KMS-11 (cell line): ENCODE measurements at regions not wholly inside any gene's neighbourhood (a gene's known extent, or its start where the extent isn't known, plus 50 kb on each side); places are given as distances from the start of the nearest gene placed in this dataset.

Source experiments
- H2AFZ ChIP-seq: fragments of 200-600 bp; sonication (generic); 2 replicates; pipeline ENCODE4 v1.6.1; 2016; ENCODE audit warnings: antibody characterized with exemption, mixed run types, low read depth
- H3K27ac ChIP-seq: fragments of 200-600 bp; sonication (generic); 2 replicates; pipeline ENCODE4 v1.6.1; 2016; ENCODE audit warnings: mild to moderate bottlenecking, mixed run types
- H3K27me3 ChIP-seq: fragments of 200-600 bp; sonication (generic); 2 replicates; pipeline ENCODE4 v1.6.1; 2017; ENCODE audit warnings: mild to moderate bottlenecking, low read depth, mixed run types, moderate library complexity; ENCODE audit not compliant: insufficient read depth
- H3K36me3 ChIP-seq: fragments of 200-600 bp; sonication (generic); 2 replicates; pipeline ENCODE4 v1.6.1; 2017; ENCODE audit warnings: mild to moderate bottlenecking, mixed run types; ENCODE audit not compliant: insufficient read depth
- H3K4me1 ChIP-seq: fragments of 200-600 bp; sonication (generic); 2 replicates; pipeline ENCODE4 v1.6.1; 2016; ENCODE audit warnings: mild to moderate bottlenecking, low read depth, mixed run types; ENCODE audit not compliant: poor library complexity, severe bottlenecking
- H3K4me2 ChIP-seq: fragments of 200-600 bp; sonication (generic); 2 replicates; pipeline ENCODE4 v1.7.0; 2016; ENCODE audit warnings: mild to moderate bottlenecking, mixed run types
- H3K4me3 ChIP-seq: fragments of 200-600 bp; sonication (generic); IDR thresholded peaks from 2 replicates; pipeline ENCODE4 v1.6.1; 2017; ENCODE audit warnings: low read depth, low read length, mixed read lengths; ENCODE audit not compliant: insufficient read depth
- H3K79me2 ChIP-seq: fragments of 200-600 bp; sonication (generic); 2 replicates; pipeline ENCODE4 v1.6.1; 2016; ENCODE audit warnings: low read depth, mixed run types; ENCODE audit not compliant: insufficient read depth
- H3K9ac ChIP-seq: fragments of 200-600 bp; sonication (generic); 2 replicates; pipeline ENCODE4 v1.6.1; 2016; ENCODE audit warnings: mild to moderate bottlenecking, mixed run types
- H4K20me1 ChIP-seq: fragments of 200-600 bp; sonication (generic); 2 replicates; pipeline ENCODE4 v1.6.1; 2016; ENCODE audit warnings: mild to moderate bottlenecking, mixed run types; ENCODE audit not compliant: insufficient read depth
- CTCF ChIP-seq: fragments of 200-600 bp; sonication (generic); conservative IDR thresholded peaks from 2 replicates; pipeline ENCODE4 v1.6.1; 2017; ENCODE audit warnings: low read depth, mild to moderate bottlenecking, antibody characterized with exemption, low read length, moderate library complexity, mixed read lengths

- Histone ChIP-seq H3K4me1 (no peaks in the 10 kb centered on the region), H3K79me2 (no peaks in the 10 kb centered on the region), H3K27me3 (no peaks in the 10 kb centered on the region), H4K20me1 (no peaks in the 10 kb centered on the region), H3K36me3 (no peaks in the 10 kb centered on the region), H3K4me2 (no peak overlapping the region), H3K9ac (no peak overlapping the region), H2AFZ (no peak overlapping the region), H3K27ac (no peak overlapping the region), H3K4me3 (no peak overlapping the region)
- TF ChIP-seq CTCF, result no peak
Observed at GRCh38 chr9:124118894-124119293, 107.3 kb downstream of the LHX2 start.

- TF ChIP-seq CTCF, result no peak
- no peak overlapping the region for H3K9ac ChIP-seq
- H3K27me3 ChIP-seq, result no peaks in the 10 kb centered on the region
Observed at GRCh38 chr9:124120272-124120671, 108.7 kb downstream of the LHX2 start.

GRCh38 chr9:124121725-124122124 is 110.2 kb downstream of the LHX2 start:
- H3K36me3 ChIP-seq, result no peaks in the 10 kb centered on the region
- no peak overlapping the region for H3K4me3 ChIP-seq
- TF ChIP-seq CTCF, result no peak
- H3K4me1 ChIP-seq, result peaks cover 2% of the 10 kb centered on the region
- no peaks in the 10 kb centered on the region for H3K79me2 ChIP-seq
- no peak overlapping the region for H2AFZ ChIP-seq
- no peaks in the 10 kb centered on the region for H3K27me3 ChIP-seq
- H3K4me2 ChIP-seq, result no peak overlapping the region
- H4K20me1 ChIP-seq, result no peaks in the 10 kb centered on the region
- no peak overlapping the region for H3K27ac ChIP-seq
- H3K9ac ChIP-seq, result no peak overlapping the region

More at GRCh38 chr9:124120272-124120671, 108.7 kb downstream of the LHX2 start:
- Histone ChIP-seq H3K4me1 (no peaks in the 10 kb centered on the region), H3K36me3 (no peaks in the 10 kb centered on the region), H3K4me2 (no peak overlapping the region), H3K79me2 (no peaks in the 10 kb centered on the region), H2AFZ (no peak overlapping the region), H4K20me1 (no peaks in the 10 kb centered on the region), H3K4me3 (no peak overlapping the region), H3K27ac (no peak overlapping the region)

- H3K36me3 ChIP-seq, result no peaks in the 10 kb centered on the region
- TF ChIP-seq CTCF, result no peak
- H3K4me2 ChIP-seq, result no peak overlapping the region
- H3K4me1 ChIP-seq, result peaks cover 8% of the 10 kb centered on the region
- no peaks in the 10 kb centered on the region for H4K20me1 ChIP-seq
- H3K27me3 ChIP-seq, result no peaks in the 10 kb centered on the region
- H3K27ac ChIP-seq, result no peak overlapping the region
- H3K79me2 ChIP-seq, result no peaks in the 10 kb centered on the region
- no peak overlapping the region for H3K4me3 ChIP-seq
- H2AFZ ChIP-seq, result no peak overlapping the region
- no peak overlapping the region for H3K9ac ChIP-seq
Observed at GRCh38 chr9:124122321-124122720, 110.8 kb downstream of the LHX2 start.
